ENCODE measurements at regions not wholly inside any gene's neighbourhood (a gene's known extent, or its start where the extent isn't known, plus 50 kb on each side); places are given as distances from the start of the nearest gene placed in this dataset.

GRCh38 chr12:127531542-127531941, 735.4 kb upstream of the TMEM132C start:
- no peak for FAIRE-seq
- no peak overlapping the region for H2BK5ac ChIP-seq (ENCODE audit: low read depth, low read length)
- TF ChIP-seq TBP (IDR thresholded peaks at IDR 0.05; ENCODE audit: low read depth, low read length) (no peak), RBBP5 (IDR thresholded peaks at IDR 0.05; ENCODE audit: borderline replicate concordance, low read depth, low read length) (no peak), SP2 (IDR thresholded peaks at IDR 0.05; ENCODE audit: low read length) (no peak), HDAC6 (IDR thresholded peaks at IDR 0.05; ENCODE audit: low read depth, low read length) (no peak)
- POLR2A ChIA-PET (ENCODE audit: partially characterized antibody): interaction anchor here (1.0 kb wide), 1 partner anchor 9 kb away, joined by 3 read pairs; no protein-coding TSS in a partner anchor
- no peak overlapping the region for H2BK12ac ChIP-seq (ENCODE audit: low read depth, low read length)
- H2AFZ ChIP-seq (ENCODE audit: low read length): peak overlapping the region; percentile 76; the same call in 1 of the 2 replicates
- no peak overlapping the region for H3K4me3 ChIP-seq (ENCODE audit: extremely low read depth in 1 of 4, insufficient read depth in 2 of 4, low read depth in 3 of 4, low read length in 4 of 4)
- H3K4me1 ChIP-seq (replicated peaks in 1 of 4; ENCODE audit: control insufficient read depth in 3 of 4, insufficient read depth in 4 of 4, low read length in 3 of 4): peaks cover 0 to 3% (median 0%) of the 10 kb centered on the region in 4 experiments; a peak in 2 of 7 replicates
- no peaks in the 10 kb centered on the region for H3K27me3 ChIP-seq (replicated peaks in 1 of 4; ENCODE audit: control insufficient read depth in 3 of 4, extremely low read depth in 1 of 4, insufficient read depth in 3 of 4, low read length in 3 of 4)
- no peak overlapping the region for H2BK15ac ChIP-seq (ENCODE audit: low read length)
- H3K27ac ChIP-seq (ENCODE audit: low read depth, low read length): no peak overlapping the region
- H3K4me2 ChIP-seq (ENCODE audit: insufficient read depth in 1 of 2, low read depth in 2 of 2, low read length in 2 of 2): no peak overlapping the region
- no peak overlapping the region for H3K23ac ChIP-seq (ENCODE audit: insufficient read length)
- WGBS, 2 experiments (ENCODE audit: extremely low coverage in 1 of 2, insufficient coverage in 1 of 2, insufficient read length in 1 of 2, insufficient replicate concordance in 2 of 2, low coverage in 1 of 2, low lambda C conversion rate in 2 of 2, missing lambda C conversion rate in 1 of 2): 79% methylated on average over 3 of the region's 3 CpGs; no CpG with 5 or more reads in 1 of the 2 experiments
- no peak overlapping the region for H3K56ac ChIP-seq (replicated peaks; ENCODE audit: insufficient read length, low read depth, low read length)
- H3K14ac ChIP-seq (ENCODE audit: insufficient read length): no peak overlapping the region
- H3K79me2 ChIP-seq (ENCODE audit: control insufficient read depth in 1 of 2, insufficient read depth in 2 of 2, low read length in 2 of 2): no peaks in the 10 kb centered on the region
- no peaks in the 10 kb centered on the region for H3K9me3 ChIP-seq (ENCODE audit: insufficient read depth in 2 of 2, low read depth in 1 of 2, low read length in 1 of 2)
- H4K8ac ChIP-seq (ENCODE audit: extremely low read depth, insufficient read depth, low read length): no peak overlapping the region
- H2AK5ac ChIP-seq (ENCODE audit: low read depth, low read length): no peak overlapping the region
- no peak overlapping the region for H3K9ac ChIP-seq (replicated peaks in 1 of 4; ENCODE audit: extremely low read depth in 1 of 4, low read depth in 3 of 4, low read length in 3 of 4)
- no peaks in the 10 kb centered on the region for H3K36me3 ChIP-seq (ENCODE audit: control insufficient read depth in 2 of 4, insufficient read depth in 4 of 4, low read length in 3 of 4)
- no peak overlapping the region for H3K18ac ChIP-seq (ENCODE audit: extremely low read depth, low read length)
- H2BK120ac ChIP-seq (replicated peaks; ENCODE audit: low read depth, low read length): no peak overlapping the region
- CTCF ChIA-PET (ENCODE audit: partially characterized antibody): interaction anchor here (1.0 to 2.9 kb wide), 6 partner anchors 12 to 30 kb away, joined by 3 to 8 read pairs (median 3); no protein-coding TSS in a partner anchor
- H4K20me1 ChIP-seq (replicated peaks in 1 of 2; ENCODE audit: control insufficient read depth in 1 of 2, insufficient read depth in 2 of 2, low read length in 2 of 2): no peaks in the 10 kb centered on the region
- no peaks in the 10 kb centered on the region for H3K79me1 ChIP-seq (ENCODE audit: low read depth, low read length)
- no peak overlapping the region for H3K4ac ChIP-seq (replicated peaks; ENCODE audit: insufficient read length, low read depth, low read length)
- no peak for DNase-seq (ENCODE audit: low read depth in 1 of 2, low spot score in 2 of 2)
- H4K5ac ChIP-seq (ENCODE audit: insufficient read length, low read depth, low read length): no peak overlapping the region
- no peak overlapping the region for H4K91ac ChIP-seq (replicated peaks; ENCODE audit: insufficient read length, low read length)
- H2BK20ac ChIP-seq (ENCODE audit: low read length): no peak overlapping the region
- H3K23me2 ChIP-seq (ENCODE audit: low read depth, low read length): no peaks in the 10 kb centered on the region
